ENCODE measurements at regions not wholly inside any gene's neighbourhood (a gene's known extent, or its start where the extent isn't known, plus 50 kb on each side); places are given as distances from the start of the nearest gene placed in this dataset.

DNA sequence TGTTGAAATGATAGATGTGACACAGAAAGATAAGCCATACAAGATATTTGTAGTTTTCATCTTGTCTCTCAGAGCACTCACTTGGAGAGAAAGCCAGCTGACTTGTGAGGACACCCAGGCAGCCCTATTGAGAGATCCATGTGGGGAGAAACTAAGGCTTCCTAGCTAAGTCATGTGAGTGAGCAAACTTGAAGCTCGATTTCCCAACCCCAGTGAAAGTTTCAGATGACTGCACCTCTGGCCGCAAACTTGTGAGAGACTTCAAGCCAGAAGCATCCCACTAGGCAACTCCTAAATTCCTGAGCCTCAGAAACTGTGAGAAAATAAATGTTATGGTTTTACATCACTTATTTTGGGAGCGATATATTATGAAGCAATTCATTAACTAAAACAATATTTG is 832.3 kb downstream of the LTN1 start:
- TF ChIP-seq, protein P1, sequence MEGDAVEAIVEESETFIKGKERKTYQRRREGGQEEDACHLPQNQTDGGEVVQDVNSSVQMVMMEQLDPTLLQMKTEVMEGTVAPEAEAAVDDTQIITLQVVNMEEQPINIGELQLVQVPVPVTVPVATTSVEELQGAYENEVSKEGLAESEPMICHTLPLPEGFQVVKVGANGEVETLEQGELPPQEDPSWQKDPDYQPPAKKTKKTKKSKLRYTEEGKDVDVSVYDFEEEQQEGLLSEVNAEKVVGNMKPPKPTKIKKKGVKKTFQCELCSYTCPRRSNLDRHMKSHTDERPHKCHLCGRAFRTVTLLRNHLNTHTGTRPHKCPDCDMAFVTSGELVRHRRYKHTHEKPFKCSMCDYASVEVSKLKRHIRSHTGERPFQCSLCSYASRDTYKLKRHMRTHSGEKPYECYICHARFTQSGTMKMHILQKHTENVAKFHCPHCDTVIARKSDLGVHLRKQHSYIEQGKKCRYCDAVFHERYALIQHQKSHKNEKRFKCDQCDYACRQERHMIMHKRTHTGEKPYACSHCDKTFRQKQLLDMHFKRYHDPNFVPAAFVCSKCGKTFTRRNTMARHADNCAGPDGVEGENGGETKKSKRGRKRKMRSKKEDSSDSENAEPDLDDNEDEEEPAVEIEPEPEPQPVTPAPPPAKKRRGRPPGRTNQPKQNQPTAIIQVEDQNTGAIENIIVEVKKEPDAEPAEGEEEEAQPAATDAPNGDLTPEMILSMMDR (IDR thresholded peaks at IDR 0.05), result no peak
- TF ChIP-seq POLR2AphosphoS5 (IDR thresholded peaks at IDR 0.05; ENCODE audit: low read depth, low read length) (no peak), SIN3A (IDR thresholded peaks at IDR 0.05; ENCODE audit: borderline replicate concordance, insufficient read depth, low read depth, low read length) (no peak), TCF7L2 (IDR thresholded peaks at IDR 0.05; ENCODE audit: low read depth, low read length) (no peak)
- TF ChIP-seq, protein P2, sequence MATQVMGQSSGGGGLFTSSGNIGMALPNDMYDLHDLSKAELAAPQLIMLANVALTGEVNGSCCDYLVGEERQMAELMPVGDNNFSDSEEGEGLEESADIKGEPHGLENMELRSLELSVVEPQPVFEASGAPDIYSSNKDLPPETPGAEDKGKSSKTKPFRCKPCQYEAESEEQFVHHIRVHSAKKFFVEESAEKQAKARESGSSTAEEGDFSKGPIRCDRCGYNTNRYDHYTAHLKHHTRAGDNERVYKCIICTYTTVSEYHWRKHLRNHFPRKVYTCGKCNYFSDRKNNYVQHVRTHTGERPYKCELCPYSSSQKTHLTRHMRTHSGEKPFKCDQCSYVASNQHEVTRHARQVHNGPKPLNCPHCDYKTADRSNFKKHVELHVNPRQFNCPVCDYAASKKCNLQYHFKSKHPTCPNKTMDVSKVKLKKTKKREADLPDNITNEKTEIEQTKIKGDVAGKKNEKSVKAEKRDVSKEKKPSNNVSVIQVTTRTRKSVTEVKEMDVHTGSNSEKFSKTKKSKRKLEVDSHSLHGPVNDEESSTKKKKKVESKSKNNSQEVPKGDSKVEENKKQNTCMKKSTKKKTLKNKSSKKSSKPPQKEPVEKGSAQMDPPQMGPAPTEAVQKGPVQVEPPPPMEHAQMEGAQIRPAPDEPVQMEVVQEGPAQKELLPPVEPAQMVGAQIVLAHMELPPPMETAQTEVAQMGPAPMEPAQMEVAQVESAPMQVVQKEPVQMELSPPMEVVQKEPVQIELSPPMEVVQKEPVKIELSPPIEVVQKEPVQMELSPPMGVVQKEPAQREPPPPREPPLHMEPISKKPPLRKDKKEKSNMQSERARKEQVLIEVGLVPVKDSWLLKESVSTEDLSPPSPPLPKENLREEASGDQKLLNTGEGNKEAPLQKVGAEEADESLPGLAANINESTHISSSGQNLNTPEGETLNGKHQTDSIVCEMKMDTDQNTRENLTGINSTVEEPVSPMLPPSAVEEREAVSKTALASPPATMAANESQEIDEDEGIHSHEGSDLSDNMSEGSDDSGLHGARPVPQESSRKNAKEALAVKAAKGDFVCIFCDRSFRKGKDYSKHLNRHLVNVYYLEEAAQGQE (IDR thresholded peaks at IDR 0.05; ENCODE audit: insufficient read depth in 1 of 2, low read depth in 2 of 2, low read length in 1 of 2), result no peak
- intact Hi-C loops (cut with micrococcal nuclease; ENCODE audit: unreplicated experiment) (no loop called here), in situ Hi-C loops (cut with HindIII; ENCODE audit: low pct_unique_long_range_greater_than_20kb, low sequenced_read_pairs) (no loop called here)
- Histone ChIP-seq H3K4me3 (ENCODE audit: low read depth in 2 of 2, low read length in 2 of 2) (no peak overlapping the region), H3K27ac (ENCODE audit: low read length) (no peak overlapping the region), H3K4me1 (ENCODE audit: control insufficient read depth, insufficient read depth, low read length) (no peaks in the 10 kb centered on the region), H3K27me3 (ENCODE audit: control insufficient read depth, insufficient read depth, low read length) (no peaks in the 10 kb centered on the region), H3K9me3 (ENCODE audit: control insufficient read depth, insufficient read depth, low read depth, low read length) (no peaks in the 10 kb centered on the region), H3K36me3 (ENCODE audit: control insufficient read depth, insufficient read depth, low read length) (no peaks in the 10 kb centered on the region)
- BruUV-seq (replicated peaks), result no TSS peak
- CTCF ChIA-PET, result no interaction called here
- POLR2A ChIA-PET, result no interaction called here
- ATAC-seq, result no peak
- DNase-seq (ENCODE audit: low read depth, low spot score), result no peak

DNA sequence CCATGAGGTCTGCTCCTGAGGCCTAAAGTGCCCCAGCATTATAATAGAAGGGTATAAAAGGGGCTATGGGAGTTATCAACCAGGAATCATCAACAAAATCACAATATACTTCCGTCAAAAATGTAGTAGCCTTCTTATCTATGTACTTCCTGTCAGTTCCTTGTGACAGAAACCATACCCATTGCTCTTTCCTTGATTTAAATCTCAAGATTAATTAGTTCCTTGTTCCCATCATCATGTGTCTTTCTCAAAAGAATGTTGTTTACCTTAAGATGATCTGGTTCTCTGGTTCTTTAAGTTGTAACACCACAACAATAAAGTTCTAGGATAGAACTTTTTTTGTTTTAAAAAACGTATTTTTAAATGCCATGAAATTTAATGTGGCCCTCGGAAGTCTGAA is 833.3 kb downstream of the LTN1 start:
- no peak for ATAC-seq

DNA sequence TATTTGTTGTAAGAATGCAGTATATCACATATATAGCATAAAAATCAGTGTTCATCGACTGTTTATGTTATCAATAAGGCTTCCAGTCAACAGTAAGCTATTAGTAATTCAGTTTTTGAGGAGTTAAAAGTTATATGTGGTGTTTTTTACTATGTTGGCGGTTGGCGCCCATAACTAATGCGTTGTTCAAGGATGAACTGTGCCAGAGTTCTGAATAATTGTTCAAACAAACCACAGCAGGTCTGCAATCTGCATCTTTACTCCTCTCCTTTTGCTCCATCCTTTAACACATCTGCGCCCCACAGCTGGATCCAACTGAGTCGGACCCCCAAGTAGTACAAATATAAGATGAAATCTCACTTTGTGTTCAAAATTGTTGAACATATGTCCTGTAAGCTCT is 836.1 kb downstream of the LTN1 start:
- DNase-seq (ENCODE audit: low read depth, low spot score) (no peak), ATAC-seq (no peak)
- Histone ChIP-seq H3K9me3 (ENCODE audit: control insufficient read depth, insufficient read depth, low read depth, low read length) (no peaks in the 10 kb centered on the region), H3K27ac (ENCODE audit: low read length) (no peak overlapping the region), H3K36me3 (ENCODE audit: control insufficient read depth, insufficient read depth, low read length) (no peaks in the 10 kb centered on the region), H3K27me3 (ENCODE audit: control insufficient read depth, insufficient read depth, low read length) (no peaks in the 10 kb centered on the region), H3K4me1 (ENCODE audit: control insufficient read depth, insufficient read depth, low read length) (no peaks in the 10 kb centered on the region), H3K4me3 (ENCODE audit: low read depth in 2 of 2, low read length in 2 of 2) (no peak overlapping the region)
- in situ Hi-C loops (cut with HindIII; ENCODE audit: low pct_unique_long_range_greater_than_20kb, low sequenced_read_pairs), result no loop called here
- CTCF ChIA-PET, result no interaction called here
- BruUV-seq (replicated peaks), result no TSS peak
- intact Hi-C loops (cut with micrococcal nuclease; ENCODE audit: unreplicated experiment), result no loop called here
- POLR2A ChIA-PET, result no interaction called here
- TF ChIP-seq POLR2AphosphoS5 (IDR thresholded peaks at IDR 0.05; ENCODE audit: low read depth, low read length) (no peak), TCF7L2 (IDR thresholded peaks at IDR 0.05; ENCODE audit: low read depth, low read length) (no peak), SIN3A (IDR thresholded peaks at IDR 0.05; ENCODE audit: borderline replicate concordance, insufficient read depth, low read depth, low read length) (no peak)
- TF ChIP-seq, protein P1 (IDR thresholded peaks at IDR 0.05), result no peak
- TF ChIP-seq, protein P2 (IDR thresholded peaks at IDR 0.05; ENCODE audit: insufficient read depth in 1 of 2, low read depth in 2 of 2, low read length in 1 of 2), result no peak

More for the DNA sequence above, 833.3 kb downstream of the LTN1 start:
- Histone ChIP-seq H3K4me3 (ENCODE audit: low read depth in 2 of 2, low read length in 2 of 2) (no peak overlapping the region), H3K27ac (ENCODE audit: low read length) (no peak overlapping the region), H3K27me3 (ENCODE audit: control insufficient read depth, insufficient read depth, low read length) (no peaks in the 10 kb centered on the region), H3K36me3 (ENCODE audit: control insufficient read depth, insufficient read depth, low read length) (no peaks in the 10 kb centered on the region), H3K4me1 (ENCODE audit: control insufficient read depth, insufficient read depth, low read length) (no peaks in the 10 kb centered on the region), H3K9me3 (ENCODE audit: control insufficient read depth, insufficient read depth, low read depth, low read length) (no peaks in the 10 kb centered on the region)
- POLR2A ChIA-PET, result no interaction called here
- in situ Hi-C loops (cut with HindIII; ENCODE audit: low pct_unique_long_range_greater_than_20kb, low sequenced_read_pairs) (no loop called here), intact Hi-C loops (cut with micrococcal nuclease; ENCODE audit: unreplicated experiment) (no loop called here)
- no peak for DNase-seq (ENCODE audit: low read depth, low spot score)
- CTCF ChIA-PET, result no interaction called here
- TF ChIP-seq POLR2AphosphoS5 (IDR thresholded peaks at IDR 0.05; ENCODE audit: low read depth, low read length) (no peak), TCF7L2 (IDR thresholded peaks at IDR 0.05; ENCODE audit: low read depth, low read length) (no peak)
- BruUV-seq (replicated peaks), result no TSS peak
